Activated CD8-positive, alpha-beta memory T cell treated with anti-CD3 and anti-CD28 coated beads, Interleukin-2, amount 10 ng/mL, durations not matched to agents 7 days and 5 days (primary cell): ENCODE measurements at regions not wholly inside any gene's neighbourhood (a gene's known extent, or its start where the extent isn't known, plus 50 kb on each side); places are given as distances from the start of the nearest gene placed in this dataset.

Source experiments
- ATAC-seq: fragments of 150-1000 bp; cut with Tn5 transposase; one replicate; pipeline ENCODE4 v1.10.0; 2021; ENCODE audit warnings: moderate library complexity
- CTCF ChIA-PET: fragments of 350-600 bp; sonication (Branson Sonifier 250); formaldehyde crosslinking; loops from one replicate; lab custom pipeline; 2021; ENCODE audit warnings: antibody characterized with exemption; lab: Charles Lee
- DNase-seq: peaks from one replicate; pipeline ENCODE4 v3.0.0-alpha.2; 2020
- H3K27ac Mint-ChIP-seq: one replicate; pipeline ENCODE4 v1.8.0; 2021; ENCODE audit warnings: mild to moderate bottlenecking, mixed read lengths
- H3K27me3 Mint-ChIP-seq: one replicate; pipeline ENCODE4 v1.8.0; 2021; ENCODE audit warnings: mixed read lengths
- H3K36me3 Mint-ChIP-seq: one replicate; pipeline ENCODE4 v1.8.0; 2021; ENCODE audit warnings: mild to moderate bottlenecking, mixed read lengths
- H3K4me1 Mint-ChIP-seq: one replicate; pipeline ENCODE4 v1.8.0; 2021; ENCODE audit warnings: mixed read lengths
- H3K4me3 Mint-ChIP-seq: one replicate; pipeline ENCODE4 v1.8.0; 2021; ENCODE audit warnings: mild to moderate bottlenecking, moderate library complexity, mixed read lengths
- H3K9me3 Mint-ChIP-seq: one replicate; pipeline ENCODE4 v1.8.0; 2022; ENCODE audit warnings: low read depth, mixed read lengths

- H3K4me1 Mint-ChIP-seq: no peaks in the 10 kb centered on the region
- no peak overlapping the region for H3K27ac Mint-ChIP-seq
- DNase-seq (no peak), ATAC-seq (no peak)
- peaks cover 7% of the 10 kb centered on the region for H3K36me3 Mint-ChIP-seq
- CTCF ChIA-PET: interaction anchor here (1.4 kb wide), 1 partner anchor 237 kb away, joined by 3 read pairs; no protein-coding TSS in a partner anchor
- peaks cover 16% of the 10 kb centered on the region for H3K9me3 Mint-ChIP-seq
- H3K4me3 Mint-ChIP-seq: no peak overlapping the region
- H3K27me3 Mint-ChIP-seq: peaks cover 14% of the 10 kb centered on the region
Measured at GRCh38 chr1:117770981-117771531, 158.4 kb downstream of the GDAP2 start.

- ATAC-seq (no peak), DNase-seq (no peak)
- Mint-ChIP-seq H3K4me3 (no peak overlapping the region), H3K4me1 (peaks cover under 1% of the 10 kb centered on the region), H3K36me3 (peaks cover 1% of the 10 kb centered on the region), H3K9me3 (no peaks in the 10 kb centered on the region), H3K27ac (no peak overlapping the region), H3K27me3 (peaks cover 4% of the 10 kb centered on the region)
- CTCF ChIA-PET: no interaction called here
Measured at GRCh38 chr1:117779364-117779763, 150.1 kb downstream of the GDAP2 start.

DNA sequence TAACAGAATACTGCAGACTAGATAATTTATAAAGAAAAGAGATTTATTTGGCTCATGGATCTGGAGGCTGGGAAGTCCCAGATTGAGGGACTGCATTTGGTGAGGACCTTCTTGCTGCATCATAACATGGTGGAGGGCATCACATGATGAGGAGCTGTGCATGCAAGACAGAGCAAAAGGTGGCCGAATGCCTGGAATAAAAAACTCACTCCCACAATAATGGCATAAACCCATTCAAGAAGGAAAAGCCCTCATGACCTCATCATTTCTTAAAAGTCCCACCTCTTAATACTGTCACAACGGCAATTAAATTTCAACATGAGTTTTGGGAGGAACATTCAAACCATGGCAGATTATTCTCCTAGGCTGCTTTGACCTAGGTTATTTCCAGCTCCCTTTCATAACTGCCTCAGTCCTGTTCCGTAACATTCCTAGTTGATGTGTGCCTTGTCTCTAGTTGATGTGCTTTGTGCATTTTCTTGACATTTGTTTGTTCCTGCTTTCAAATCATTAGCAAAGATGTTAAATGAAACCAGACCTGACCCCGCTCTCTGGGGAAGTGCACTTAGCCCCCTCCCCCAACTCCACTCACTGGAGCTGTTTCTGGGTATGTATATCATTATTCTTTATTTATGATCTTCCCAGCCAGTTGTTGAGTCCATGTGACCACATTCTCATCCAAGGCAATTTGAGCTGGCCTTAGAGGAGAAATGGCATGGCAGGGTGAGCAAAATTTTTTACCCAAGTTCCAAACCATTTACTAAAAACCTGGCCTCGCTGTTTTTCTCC is 148.5 kb downstream of the GDAP2 start:
- H3K36me3 Mint-ChIP-seq: peaks cover 1% of the 10 kb centered on the region
- DNase-seq (no peak), ATAC-seq (no peak)
- no peak overlapping the region for H3K27ac Mint-ChIP-seq
- CTCF ChIA-PET: no interaction called here
- peaks cover 6% of the 10 kb centered on the region for H3K4me1 Mint-ChIP-seq
- H3K4me3 Mint-ChIP-seq: no peak overlapping the region
- no peaks in the 10 kb centered on the region for H3K9me3 Mint-ChIP-seq
- H3K27me3 Mint-ChIP-seq: peaks cover 4% of the 10 kb centered on the region

GRCh38 chr1:117782056-117782455 is 147.4 kb downstream of the GDAP2 start:
- Mint-ChIP-seq H3K36me3 (peaks cover 1% of the 10 kb centered on the region), H3K27ac (no peak overlapping the region), H3K27me3 (peaks cover 4% of the 10 kb centered on the region), H3K4me1 (peaks cover 6% of the 10 kb centered on the region), H3K9me3 (no peaks in the 10 kb centered on the region), H3K4me3 (no peak overlapping the region)
- CTCF ChIA-PET: interaction anchor here (1.0 kb wide), 1 partner anchor 247 kb away, joined by 4 read pairs; no protein-coding TSS in a partner anchor
- no peak for DNase-seq
- ATAC-seq: no peak

- CTCF ChIA-PET: no interaction called here
- H3K27ac Mint-ChIP-seq: no peak overlapping the region
- no peak for ATAC-seq
- H3K9me3 Mint-ChIP-seq: no peaks in the 10 kb centered on the region
- H3K36me3 Mint-ChIP-seq: peaks cover 1% of the 10 kb centered on the region
- no peak overlapping the region for H3K4me3 Mint-ChIP-seq
- no peak for DNase-seq
- H3K27me3 Mint-ChIP-seq: peaks cover 2% of the 10 kb centered on the region
- peaks cover 6% of the 10 kb centered on the region for H3K4me1 Mint-ChIP-seq
Measured at GRCh38 chr1:117783606-117784396, 145.6 kb downstream of the GDAP2 start.

GRCh38 chr1:117788014-117788413 is 141.4 kb downstream of the GDAP2 start:
- H3K27me3 Mint-ChIP-seq: peaks cover 4% of the 10 kb centered on the region
- ATAC-seq (no peak), DNase-seq (no peak)
- H3K4me3 Mint-ChIP-seq: no peak overlapping the region
- H3K36me3 Mint-ChIP-seq: peaks cover 1% of the 10 kb centered on the region
- CTCF ChIA-PET: interaction anchor here (0.6 kb wide), 1 partner anchor 367 kb away, joined by 3 read pairs; no protein-coding TSS in a partner anchor
- H3K27ac Mint-ChIP-seq: no peak overlapping the region
- H3K9me3 Mint-ChIP-seq: no peaks in the 10 kb centered on the region
- peaks cover 6% of the 10 kb centered on the region for H3K4me1 Mint-ChIP-seq

DNA sequence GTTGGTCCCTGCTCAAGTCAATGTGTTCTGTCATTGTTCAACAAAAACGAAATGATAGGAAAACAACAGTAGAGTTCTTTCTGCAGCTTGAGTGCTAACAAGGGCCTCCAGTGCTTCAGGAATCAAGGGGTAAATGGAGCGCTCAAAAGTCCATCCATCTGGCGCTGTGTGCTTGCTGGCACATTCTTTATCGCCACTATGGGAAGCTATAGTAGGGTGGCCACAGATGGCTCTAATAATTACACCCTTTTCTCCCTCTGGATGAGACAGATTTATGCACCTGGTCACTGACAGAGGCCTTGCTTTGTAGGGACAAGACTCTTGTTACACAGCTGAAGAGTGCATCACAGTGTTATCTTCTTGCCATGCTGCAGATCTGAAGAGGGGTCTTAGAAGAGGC is 136.0 kb downstream of the GDAP2 start:
- H3K4me1 Mint-ChIP-seq: no peaks in the 10 kb centered on the region
- ATAC-seq: no peak
- H3K27me3 Mint-ChIP-seq: peaks cover 6% of the 10 kb centered on the region
- CTCF ChIA-PET: no interaction called here
- H3K9me3 Mint-ChIP-seq: no peaks in the 10 kb centered on the region
- no peak for DNase-seq
- H3K4me3 Mint-ChIP-seq: no peak overlapping the region
- H3K36me3 Mint-ChIP-seq: no peaks in the 10 kb centered on the region
- H3K27ac Mint-ChIP-seq: no peak overlapping the region

- ATAC-seq (no peak), DNase-seq (no peak)
- H3K36me3 Mint-ChIP-seq: no peaks in the 10 kb centered on the region
- no peaks in the 10 kb centered on the region for H3K4me1 Mint-ChIP-seq
- H3K4me3 Mint-ChIP-seq: no peak overlapping the region
- H3K27ac Mint-ChIP-seq: no peak overlapping the region
- CTCF ChIA-PET: interaction anchor here (1.9 kb wide), 1 partner anchor 36 kb away, joined by 3 read pairs; no protein-coding TSS in a partner anchor
- no peaks in the 10 kb centered on the region for H3K9me3 Mint-ChIP-seq
- H3K27me3 Mint-ChIP-seq: peaks cover 8% of the 10 kb centered on the region
Measured at GRCh38 chr1:117794073-117794472, 135.3 kb downstream of the GDAP2 start.

- Mint-ChIP-seq H3K4me1 (no peaks in the 10 kb centered on the region), H3K27ac (no peak overlapping the region), H3K4me3 (no peak overlapping the region), H3K36me3 (no peaks in the 10 kb centered on the region), H3K27me3 (peaks cover 9% of the 10 kb centered on the region), H3K9me3 (no peaks in the 10 kb centered on the region)
- DNase-seq: no peak
- ATAC-seq: no peak
- CTCF ChIA-PET: interaction anchor here (1.9 kb wide), 1 partner anchor 37 kb away, joined by 3 read pairs; no protein-coding TSS in a partner anchor
Measured at GRCh38 chr1:117795190-117795589, 134.2 kb downstream of the GDAP2 start.

DNA sequence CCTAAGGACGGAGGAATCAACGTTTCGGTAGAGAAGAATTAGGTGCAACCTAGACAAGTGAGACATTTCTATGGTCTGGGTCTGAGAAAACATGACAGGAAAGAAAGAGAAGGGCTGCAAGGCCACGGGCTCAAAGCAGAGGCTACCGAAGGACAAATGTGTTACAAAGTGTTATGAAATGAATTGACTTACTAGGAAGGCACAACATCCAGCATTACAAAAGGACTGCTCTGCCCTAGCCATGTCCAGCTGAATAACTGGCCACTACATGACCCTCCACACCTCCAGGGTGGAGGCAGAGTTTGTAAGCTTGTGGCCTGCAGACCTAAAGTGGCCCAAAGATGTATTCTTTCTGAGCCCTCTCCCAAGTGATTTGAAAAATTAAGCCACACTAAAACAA is 133.6 kb downstream of the GDAP2 start:
- Mint-ChIP-seq H3K9me3 (no peaks in the 10 kb centered on the region), H3K27ac (no peak overlapping the region), H3K4me3 (no peak overlapping the region), H3K4me1 (peaks cover 3% of the 10 kb centered on the region), H3K27me3 (peaks cover 9% of the 10 kb centered on the region), H3K36me3 (no peaks in the 10 kb centered on the region)
- ATAC-seq (no peak), DNase-seq (no peak)
- CTCF ChIA-PET: no interaction called here

DNA sequence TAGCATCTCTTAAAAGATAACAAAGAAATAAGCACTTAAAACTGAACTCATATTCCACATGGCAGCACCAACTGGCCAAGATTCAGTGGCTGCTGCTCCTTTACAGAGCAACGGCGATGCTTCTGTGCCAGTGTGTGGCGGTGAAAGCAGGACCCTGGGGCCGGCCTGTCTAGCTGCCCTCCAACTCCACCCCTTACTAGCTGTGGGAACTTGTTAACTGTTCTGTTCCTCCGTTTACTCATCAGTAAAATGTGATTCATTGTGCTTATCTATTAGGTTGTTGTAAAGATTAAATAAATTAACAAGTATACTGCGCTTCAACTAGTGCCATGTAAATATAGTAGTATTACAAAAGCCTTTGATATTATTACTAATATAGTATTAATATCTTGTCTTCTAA is 133.2 kb downstream of the GDAP2 start:
- no peaks in the 10 kb centered on the region for H3K9me3 Mint-ChIP-seq
- no peak overlapping the region for H3K4me3 Mint-ChIP-seq
- H3K27me3 Mint-ChIP-seq: peaks cover 9% of the 10 kb centered on the region
- CTCF ChIA-PET: no interaction called here
- DNase-seq (no peak), ATAC-seq (no peak)
- peaks cover 3% of the 10 kb centered on the region for H3K4me1 Mint-ChIP-seq
- no peaks in the 10 kb centered on the region for H3K36me3 Mint-ChIP-seq
- no peak overlapping the region for H3K27ac Mint-ChIP-seq

- Mint-ChIP-seq H3K4me1 (peaks cover 3% of the 10 kb centered on the region), H3K36me3 (no peaks in the 10 kb centered on the region)
- no peak for ATAC-seq
Measured at GRCh38 chr1:117798550-117798949, 130.9 kb downstream of the GDAP2 start.

GRCh38 chr1:117802531-117803257 is 126.7 kb downstream of the GDAP2 start:
- H3K27ac Mint-ChIP-seq: no peak overlapping the region
- CTCF ChIA-PET: interaction anchor here (1.6 kb wide), 1 partner anchor 33 kb away, joined by 3 read pairs; no protein-coding TSS in a partner anchor
- H3K27me3 Mint-ChIP-seq: peaks cover 33% of the 10 kb centered on the region
- H3K4me3 Mint-ChIP-seq: no peak overlapping the region
- no peak for ATAC-seq
- H3K4me1 Mint-ChIP-seq: peaks cover 3% of the 10 kb centered on the region
- H3K36me3 Mint-ChIP-seq: no peaks in the 10 kb centered on the region
- H3K9me3 Mint-ChIP-seq: no peaks in the 10 kb centered on the region
- no peak for DNase-seq

More at GRCh38 chr1:117798550-117798949, 130.9 kb downstream of the GDAP2 start:
- DNase-seq: no peak
- CTCF ChIA-PET: no interaction called here
- no peak overlapping the region for H3K4me3 Mint-ChIP-seq
- no peaks in the 10 kb centered on the region for H3K9me3 Mint-ChIP-seq
- H3K27ac Mint-ChIP-seq: no peak overlapping the region
- H3K27me3 Mint-ChIP-seq: peaks cover 9% of the 10 kb centered on the region
